Gastrocnemius medialis (tissue), 4 donors: ENCODE measurements at regions not wholly inside any gene's neighbourhood (a gene's known extent, or its start where the extent isn't known, plus 50 kb on each side); places are given as distances from the start of the nearest gene placed in this dataset.

Experiments
- ATAC-seq, 2 donors: fragments of 150-250 bp; one replicate each; pipeline ENCODE4 v1.9.1; 2016
- DNase-seq, 2 donors: peaks; one replicate each; pipeline ENCODE4 v3.0.0-alpha.2; 2019
- H3K27ac ChIP-seq, 4 donors: fragments of 200-600 bp; sonication (generic); 1 replicate in 1 of 4; 2 replicates in 3 of 4; pipeline ENCODE4 v1.5.1; 2016 to 2018; ENCODE audit warnings: mild to moderate bottlenecking in 2 of 4, moderate library complexity in 1 of 4
- H3K27me3 ChIP-seq, 3 donors: fragments of 200-600 bp; sonication (generic) in 2 of 3; 1 replicate in 1 of 3; 2 replicates in 2 of 3; pipeline versions ENCODE4 v1.5.1 to v1.6.0; 2016 to 2019; ENCODE audit warnings: mild to moderate bottlenecking in 1 of 3, moderate library complexity in 1 of 3
- H3K36me3 ChIP-seq, 2 donors: fragments of 200-600 bp; sonication (generic) in 1 of 2; one replicate each; pipeline ENCODE4 v1.5.1; 2017 to 2018
- H3K4me1 ChIP-seq, 2 donors: fragments of 200-600 bp; sonication (generic) in 1 of 2; one replicate each; pipeline ENCODE4 v1.5.1; 2016 to 2017; ENCODE audit warnings: mild to moderate bottlenecking in 2 of 2
- H3K4me3 ChIP-seq, 4 donors: fragments of 200-600 bp; sonication (generic) in 3 of 4; 1 replicate in 1 of 4; 2 replicates in 3 of 4; pipeline ENCODE4 v1.5.1; 2016 to 2019; ENCODE audit warnings: mild to moderate bottlenecking in 2 of 4
- H3K9me3 ChIP-seq, 3 donors: fragments of 200-600 bp; sonication (generic) in 2 of 3; 1 replicate in 1 of 3; 2 replicates in 2 of 3; pipeline ENCODE4 v1.5.1; 2016 to 2019
- CTCF ChIP-seq, 5 experiments: fragments of 450-650 bp in 3 of 5; fragments of 200-600 bp in 2 of 5; sonication (generic) in 2 of 5; IDR thresholded peaks in 4 of 5; conservative IDR thresholded peaks in 1 of 5; 1 replicate in 4 of 5; 2 replicates in 1 of 5; pipeline ENCODE4 v1.5.1; 2016 to 2019; ENCODE audit warnings: antibody characterized with exemption in 5 of 5, mild to moderate bottlenecking in 3 of 5, moderate library complexity in 3 of 5
- POLR2A ChIP-seq, 2 donors: fragments of 450-650 bp; IDR thresholded peaks; one replicate each; pipeline ENCODE4 v1.6.1; 2017; ENCODE audit warnings: antibody characterized with exemption in 2 of 2, mild to moderate bottlenecking in 2 of 2, moderate library complexity in 2 of 2
- in situ Hi-C, 4 donors: fragments of 200-750 bp; cut with MboI; loops; one replicate each; pipeline versions ENCODE4 v1.15.0 to v1.8.0; 2017; ENCODE audit warnings: low sequenced_read_pairs in 4 of 4
- intact Hi-C: fragments of 100-400 bp; cut with DNase I; formaldehyde crosslinking; loops from one replicate; pipeline ENCODE4 v1.15.1; 2023; ENCODE audit warnings: low total_unique reads

- intact Hi-C loops (no loop called here), in situ Hi-C loops (no loop called here)
- ATAC-seq (no peak), DNase-seq (no peak)
- Histone ChIP-seq H3K36me3 (no peaks in the 10 kb centered on the region), H3K27me3 (no peaks in the 10 kb centered on the region), H3K4me1 (no peaks in the 10 kb centered on the region), H3K4me3 (no peak overlapping the region), H3K9me3 (no peaks in the 10 kb centered on the region), H3K27ac (no peak overlapping the region)
- no peak for TF ChIP-seq CTCF (IDR thresholded peaks at IDR 0.05 in 4 of 5, conservative IDR thresholded peaks at IDR 0.05 in 1 of 5)
- TF ChIP-seq POLR2A (IDR thresholded peaks at IDR 0.05): no peak
Observed at GRCh38 chr3:22989716-22990115, 213.4 kb upstream of the UBE2E2 start.

GRCh38 chr3:22990291-22991200, 212.6 kb upstream of the UBE2E2 start:
- H3K4me1 ChIP-seq: no peaks in the 10 kb centered on the region
- intact Hi-C loops: no loop called here
- no peaks in the 10 kb centered on the region for H3K27me3 ChIP-seq
- DNase-seq (no peak), ATAC-seq (no peak)
- no peak overlapping the region for H3K4me3 ChIP-seq
- in situ Hi-C loops: no loop called here
- H3K27ac ChIP-seq: no peak overlapping the region
- no peaks in the 10 kb centered on the region for H3K9me3 ChIP-seq
- TF ChIP-seq CTCF (IDR thresholded peaks at IDR 0.05 in 4 of 5, conservative IDR thresholded peaks at IDR 0.05 in 1 of 5): no peak
- no peak for TF ChIP-seq POLR2A (IDR thresholded peaks at IDR 0.05)
- no peaks in the 10 kb centered on the region for H3K36me3 ChIP-seq

GRCh38 chr3:22994781-22995180, 208.3 kb upstream of the UBE2E2 start:
- Histone ChIP-seq H3K4me3 (no peak overlapping the region), H3K9me3 (no peaks in the 10 kb centered on the region), H3K27ac (no peak overlapping the region), H3K36me3 (no peaks in the 10 kb centered on the region), H3K27me3 (no peaks in the 10 kb centered on the region), H3K4me1 (peaks cover 4 to 5% of the 10 kb centered on the region in 2 donors)
- in situ Hi-C loops: no loop called here
- DNase-seq (no peak), ATAC-seq (no peak)
- intact Hi-C loops: no loop called here
- TF ChIP-seq POLR2A (IDR thresholded peaks at IDR 0.05) (no peak), CTCF (IDR thresholded peaks at IDR 0.05 in 4 of 5, conservative IDR thresholded peaks at IDR 0.05 in 1 of 5) (no peak)

GRCh38 chr3:22996920-22997571, 206.1 kb upstream of the UBE2E2 start:
- ATAC-seq (no peak), DNase-seq (no peak)
- Histone ChIP-seq H3K4me1 (peaks cover 10 to 20% of the 10 kb centered on the region in 2 donors), H3K27me3 (no peaks in the 10 kb centered on the region), H3K36me3 (no peaks in the 10 kb centered on the region), H3K27ac (no peak overlapping the region), H3K9me3 (no peaks in the 10 kb centered on the region), H3K4me3 (no peak overlapping the region)
- intact Hi-C loops (no loop called here), in situ Hi-C loops (no loop called here)
- no peak for TF ChIP-seq POLR2A (IDR thresholded peaks at IDR 0.05)
- TF ChIP-seq CTCF (IDR thresholded peaks at IDR 0.05 in 4 of 5, conservative IDR thresholded peaks at IDR 0.05 in 1 of 5): no peak
